MM.1S (cell line): ENCODE measurements at regions not wholly inside any gene's neighbourhood (a gene's known extent, or its start where the extent isn't known, plus 50 kb on each side); places are given as distances from the start of the nearest gene placed in this dataset.

ENCODE experiments used
- CTCF ChIP-seq: fragments of 300-600 bp; sonication (generic); IDR thresholded peaks from 2 replicates; pipeline ENCODE4 v1.5.1; 2016; ENCODE audit warnings: antibody characterized with exemption, low read length, mixed read lengths
- EZH2 ChIP-seq: fragments of 300-600 bp; sonication (generic); optimal IDR thresholded peaks from 2 replicates; pipeline ENCODE3; 2017; ENCODE audit warnings: low read depth, mild to moderate bottlenecking, antibody characterized with exemption, low read length, mixed read lengths
- EZH2phosphoT487 ChIP-seq: fragments of 300-600 bp; sonication (generic); IDR thresholded peaks from 2 replicates; pipeline ENCODE4 v1.6.1; 2018; ENCODE audit warnings: antibody characterized with exemption, low read length

GRCh38 chr21:41640748-41641509 lies 125.9 kb downstream of the RIPK4 start:
- TF ChIP-seq CTCF (no peak), EZH2 (no peak), EZH2phosphoT487 (no peak)
